Liver (tissue), 7 donors: ENCODE measurements at regions not wholly inside any gene's neighbourhood (a gene's known extent, or its start where the extent isn't known, plus 50 kb on each side); places are given as distances from the start of the nearest gene placed in this dataset.

Source experiments
- DNase-seq: peaks from one replicate; pipeline ENCODE4 v3.0.0-alpha.2; 2017; ENCODE audit warnings: low spot score
- H3K27ac ChIP-seq, 2 donors: one replicate each; pipeline ENCODE4 v1.7.0; 2013; ENCODE audit warnings: inconsistent platforms in 2 of 2, low read length in 2 of 2, control low read depth in 1 of 2, low read depth in 1 of 2, mild to moderate bottlenecking in 1 of 2
- H3K27me3 ChIP-seq, 4 donors: one replicate each; pipeline versions ENCODE4 v1.6.1 to v1.7.0; 2013; ENCODE audit warnings: low read length in 3 of 4, inconsistent platforms in 1 of 4, mild to moderate bottlenecking in 1 of 4, moderate library complexity in 1 of 4; ENCODE audit not compliant: control insufficient read depth in 4 of 4, insufficient read depth in 4 of 4
- H3K36me3 ChIP-seq, 4 donors: one replicate each; pipeline versions ENCODE4 v1.6.1 to v1.7.0; 2013; ENCODE audit warnings: low read length in 3 of 4, mild to moderate bottlenecking in 3 of 4, low read depth in 1 of 4, moderate library complexity in 1 of 4; ENCODE audit not compliant: control insufficient read depth in 4 of 4, insufficient read depth in 3 of 4
- H3K4me1 ChIP-seq, 4 donors: one replicate each; pipeline versions ENCODE4 v1.6.1 to v1.7.0; 2013; ENCODE audit warnings: low read length in 3 of 4, mild to moderate bottlenecking in 3 of 4, moderate library complexity in 1 of 4; ENCODE audit not compliant: control insufficient read depth in 4 of 4, insufficient read depth in 4 of 4
- H3K4me3 ChIP-seq, 3 donors: one replicate each; pipeline versions ENCODE4 v1.6.1 to v1.7.0; 2013; ENCODE audit warnings: low read length in 3 of 3, control low read depth in 1 of 3, low read depth in 1 of 3, mild to moderate bottlenecking in 1 of 3
- H3K9ac ChIP-seq, 2 donors: one replicate each; pipeline ENCODE4 v1.7.0; 2013; ENCODE audit warnings: low read length in 2 of 2, mild to moderate bottlenecking in 2 of 2, moderate library complexity in 2 of 2, control low read depth in 1 of 2, low read depth in 1 of 2
- H3K9me3 ChIP-seq, 4 donors: one replicate each; pipeline versions ENCODE4 v1.6.1 to v1.7.0; 2013; ENCODE audit warnings: low read length in 3 of 4; ENCODE audit not compliant: control insufficient read depth in 4 of 4
- ATF3 ChIP-seq: IDR thresholded peaks from 2 replicates; pipeline ENCODE4 v1.6.1; 2016; ENCODE audit warnings: antibody characterized with exemption
- EGR1 ChIP-seq, 2 donors: IDR thresholded peaks; 2 replicates each; pipeline ENCODE4 v1.6.1; 2016 to 2018; ENCODE audit warnings: antibody characterized with exemption in 2 of 2, low read depth in 2 of 2
- FOXA1 ChIP-seq: IDR thresholded peaks from 2 replicates; pipeline ENCODE4 v1.6.1; 2016; ENCODE audit warnings: antibody characterized with exemption
- FOXA2 ChIP-seq: IDR thresholded peaks from 2 replicates; pipeline ENCODE4 v1.6.1; 2016; ENCODE audit warnings: antibody characterized with exemption
- GABPA ChIP-seq, 2 donors: IDR thresholded peaks in 1 of 2; conservative IDR thresholded peaks in 1 of 2; 2 replicates each; pipeline ENCODE4 v1.6.1; 2016; ENCODE audit warnings: antibody characterized with exemption in 2 of 2, mild to moderate bottlenecking in 1 of 2, moderate library complexity in 1 of 2
- HNF4A ChIP-seq, 2 donors: conservative IDR thresholded peaks; 2 replicates each; pipeline ENCODE4 v1.6.1; 2016; ENCODE audit warnings: antibody characterized with exemption in 2 of 2, mild to moderate bottlenecking in 2 of 2
- HNF4G ChIP-seq: IDR thresholded peaks from 2 replicates; pipeline ENCODE4 v1.6.1; 2016; ENCODE audit warnings: antibody characterized with exemption
- MAX ChIP-seq: IDR thresholded peaks from 2 replicates; pipeline ENCODE4 v1.6.1; 2016; ENCODE audit warnings: antibody characterized with exemption
- NR2F2 ChIP-seq: IDR thresholded peaks from 2 replicates; pipeline ENCODE4 v1.6.1; 2016; ENCODE audit warnings: antibody characterized with exemption
- RAD21 ChIP-seq, 2 donors: IDR thresholded peaks; 2 replicates each; pipeline ENCODE4 v1.6.1; 2016; ENCODE audit warnings: antibody characterized with exemption in 2 of 2, mild to moderate bottlenecking in 2 of 2
- REST ChIP-seq: IDR thresholded peaks from 2 replicates; pipeline ENCODE4 v1.6.1; 2016; ENCODE audit warnings: antibody characterized with exemption, mild to moderate bottlenecking
- RXRA ChIP-seq, 2 donors: IDR thresholded peaks; 2 replicates each; pipeline ENCODE4 v1.6.1; 2017 to 2018; ENCODE audit warnings: antibody characterized with exemption in 2 of 2, mild to moderate bottlenecking in 1 of 2
- SP1 ChIP-seq: IDR thresholded peaks from 2 replicates; pipeline ENCODE4 v1.6.1; 2018; ENCODE audit warnings: antibody characterized with exemption, mild to moderate bottlenecking
- TAF1 ChIP-seq: conservative IDR thresholded peaks from 2 replicates; pipeline ENCODE4 v1.6.1; 2016; ENCODE audit warnings: antibody characterized with exemption, mild to moderate bottlenecking
- YY1 ChIP-seq: IDR thresholded peaks from 2 replicates; pipeline ENCODE4 v1.6.1; 2016; ENCODE audit warnings: antibody characterized with exemption, mild to moderate bottlenecking
- ZBTB33 ChIP-seq: IDR thresholded peaks from 2 replicates; pipeline ENCODE4 v1.6.1; 2016; ENCODE audit warnings: antibody characterized with exemption
- WGBS: extraction: QIAGEN DNeasy Blood & Tissue Kit; methylation state at CpG from one replicate; pipeline ENCODE4 v1.1.7; 2013; 5-methylcytosine and 5-hydroxymethylcytosine counted together
- donor health status: healthy.
- donor health status: healthy.
- donor health status: healthy.
- donor health status: healthy.

GRCh38 chr5:4661836-4662235 is 478.3 kb upstream of the ADAMTS16 start (continued):
- TF ChIP-seq REST (no peak), RAD21 (IDR thresholded peaks at IDR 0.05) (no peak), FOXA2 (no peak), ATF3 (no peak), GABPA (IDR thresholded peaks at IDR 0.05 in 1 of 2, conservative IDR thresholded peaks at IDR 0.05 in 1 of 2) (no peak), MAX (no peak), HNF4G (no peak)

- Histone ChIP-seq H3K9ac (no peak overlapping the region), H3K27me3 (no peaks in the 10 kb centered on the region), H3K36me3 (no peaks in the 10 kb centered on the region), H3K9me3 (no peaks in the 10 kb centered on the region), H3K27ac (no peak overlapping the region), H3K4me3 (no peak overlapping the region), H3K4me1 (no peaks in the 10 kb centered on the region)
- TF ChIP-seq RXRA (IDR thresholded peaks at IDR 0.05), result no peak
- TF ChIP-seq ZBTB33, result no peak
- TF ChIP-seq GABPA (IDR thresholded peaks at IDR 0.05 in 1 of 2, conservative IDR thresholded peaks at IDR 0.05 in 1 of 2), result no peak
- TF ChIP-seq TAF1, result no peak
- TF ChIP-seq EGR1 (IDR thresholded peaks at IDR 0.05; ENCODE audit: low read depth in 2 of 2), result no peak
- TF ChIP-seq ATF3, result no peak
- no peak for TF ChIP-seq HNF4A (conservative IDR thresholded peaks at IDR 0.05)
- no peak for TF ChIP-seq RAD21 (IDR thresholded peaks at IDR 0.05)
- no peak for TF ChIP-seq YY1
- no peak for TF ChIP-seq NR2F2
- no peak for TF ChIP-seq FOXA2
- no peak for TF ChIP-seq FOXA1
- TF ChIP-seq HNF4G, result no peak
- TF ChIP-seq MAX, result no peak
- TF ChIP-seq SP1, result no peak
- DNase-seq, result no peak
- 79% methylated on average over 5 of the region's 5 CpGs for WGBS
These were observed 477.4 kb upstream of the ADAMTS16 start for GRCh38 chr5:4662756-4663155.
